NCI-H510A (cell line): ENCODE measurements at regions not wholly inside any gene's neighbourhood (a gene's known extent, or its start where the extent isn't known, plus 50 kb on each side); places are given as distances from the start of the nearest gene placed in this dataset.
"Not testable (repeated sequence)": the region's sequence is repeated elsewhere in the genome, so short reads cannot be mapped to it uniquely, and the experiment has no call there.

Experiments used
- DNase-seq: peaks from one replicate; lab custom pipeline; 2025; lab: John Stamatoyannopoulos, UW

GRCh38 chr12:75665216-75665615 is 153.8 kb upstream of the KRR1 start:
- no peak for DNase-seq

- DNase-seq: no peak
Measured at GRCh38 chr12:75662511-75663159, 151.2 kb upstream of the KRR1 start.

GRCh38 chr12:75661908-75662307 is 150.5 kb upstream of the KRR1 start:
- DNase-seq: no peak

DNA sequence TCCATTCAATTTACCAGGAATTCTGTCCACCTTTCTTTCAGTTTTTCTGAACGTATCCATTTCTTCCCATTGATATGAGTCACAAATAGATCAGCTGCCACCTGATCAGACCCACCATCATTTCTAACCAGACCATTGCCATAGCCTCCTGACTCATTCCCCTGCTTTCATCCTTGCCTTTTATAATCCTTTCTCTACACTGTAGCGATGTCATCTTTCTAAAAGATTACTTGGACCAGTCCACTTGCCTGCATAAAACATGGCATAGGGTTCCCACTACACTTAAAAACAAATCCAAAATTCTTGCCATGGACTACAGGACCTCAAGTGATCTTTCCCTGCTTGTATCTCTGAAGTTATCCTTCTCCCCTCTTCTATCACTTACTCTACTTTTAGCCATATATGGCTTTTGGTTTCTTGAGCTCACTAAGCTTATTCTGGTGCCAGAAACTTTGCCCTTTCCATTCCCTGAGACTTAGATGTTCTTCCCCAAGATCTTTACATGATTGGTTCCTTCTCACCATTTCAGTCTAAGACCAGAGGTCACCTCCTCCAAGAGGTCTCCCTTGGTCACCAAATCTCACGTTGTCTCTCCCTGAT is 149.5 kb upstream of the KRR1 start:
- no peak for DNase-seq

- no peak for DNase-seq
Measured at GRCh38 chr12:75660107-75660530, 148.7 kb upstream of the KRR1 start.

DNA sequence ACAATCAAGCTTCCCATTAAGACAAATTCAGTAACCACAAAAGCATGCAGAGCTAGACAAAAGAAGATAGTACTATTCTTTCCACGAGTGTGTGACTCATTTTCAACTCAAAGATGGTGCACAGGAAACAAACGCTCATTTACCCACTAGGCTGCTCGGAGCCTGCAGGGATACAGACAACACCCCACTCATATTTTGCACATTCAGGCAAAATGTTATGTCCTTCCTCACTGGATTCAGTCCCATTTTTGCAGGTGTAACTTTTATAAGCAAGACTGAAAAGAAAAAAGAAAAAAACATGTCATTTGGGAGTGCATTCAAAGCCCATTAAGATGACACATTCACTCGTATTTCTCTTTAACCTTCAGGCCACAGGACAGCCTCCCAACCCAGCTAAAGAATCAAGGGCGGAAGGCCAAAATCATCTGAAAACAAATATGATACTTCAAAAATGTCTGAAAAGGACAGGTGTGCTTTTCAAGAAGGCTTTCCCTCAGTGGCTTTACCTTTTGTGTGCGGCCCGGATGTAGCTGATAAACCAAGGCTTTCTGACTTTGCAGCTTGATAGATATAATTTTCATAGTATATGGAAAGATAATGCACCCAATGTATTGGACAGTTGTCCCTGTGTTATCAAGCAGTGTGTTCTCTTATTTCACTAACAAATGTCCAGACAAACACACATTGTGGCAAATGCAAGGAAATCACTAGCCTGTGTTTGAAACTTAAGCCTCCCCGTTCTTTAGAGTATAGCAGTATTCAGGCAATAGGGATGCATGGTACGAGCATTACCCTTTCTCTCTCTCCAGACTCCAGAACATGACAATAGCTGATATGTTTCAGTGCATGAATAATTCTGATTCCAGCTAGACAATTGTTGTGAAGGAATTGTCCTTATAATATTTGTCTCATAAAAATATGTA is 147.8 kb upstream of the KRR1 start:
- DNase-seq: no peak

- no peak for DNase-seq
Measured at GRCh38 chr12:75658286-75658685, 146.9 kb upstream of the KRR1 start.

GRCh38 chr12:75657831-75658230 is 146.4 kb upstream of the KRR1 start:
- no peak for DNase-seq

DNA sequence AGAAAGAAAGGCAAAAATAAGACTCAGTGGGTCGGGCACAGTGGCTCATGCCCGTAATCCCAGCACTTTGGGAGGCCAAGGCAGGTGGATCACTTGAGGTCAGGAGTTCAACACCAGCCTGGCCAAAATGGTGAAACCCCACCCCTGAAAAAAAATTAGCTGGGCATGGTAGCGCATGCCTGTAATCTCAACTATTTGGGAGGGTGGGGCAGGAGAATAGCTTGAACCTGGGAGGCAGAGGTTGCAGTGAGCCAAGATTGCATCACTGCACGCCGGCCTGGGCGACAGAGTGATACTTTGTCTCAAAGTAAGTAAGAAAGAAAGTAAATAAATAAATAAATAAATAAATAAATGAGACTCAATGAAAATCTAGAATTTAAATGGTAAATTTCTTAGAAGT is 145.9 kb upstream of the KRR1 start:
- DNase-seq: not testable (repeated sequence)

GRCh38 chr12:75656648-75657047 is 145.2 kb upstream of the KRR1 start:
- no peak for DNase-seq

GRCh38 chr12:75656210-75656609 is 144.8 kb upstream of the KRR1 start:
- DNase-seq: no peak

DNA sequence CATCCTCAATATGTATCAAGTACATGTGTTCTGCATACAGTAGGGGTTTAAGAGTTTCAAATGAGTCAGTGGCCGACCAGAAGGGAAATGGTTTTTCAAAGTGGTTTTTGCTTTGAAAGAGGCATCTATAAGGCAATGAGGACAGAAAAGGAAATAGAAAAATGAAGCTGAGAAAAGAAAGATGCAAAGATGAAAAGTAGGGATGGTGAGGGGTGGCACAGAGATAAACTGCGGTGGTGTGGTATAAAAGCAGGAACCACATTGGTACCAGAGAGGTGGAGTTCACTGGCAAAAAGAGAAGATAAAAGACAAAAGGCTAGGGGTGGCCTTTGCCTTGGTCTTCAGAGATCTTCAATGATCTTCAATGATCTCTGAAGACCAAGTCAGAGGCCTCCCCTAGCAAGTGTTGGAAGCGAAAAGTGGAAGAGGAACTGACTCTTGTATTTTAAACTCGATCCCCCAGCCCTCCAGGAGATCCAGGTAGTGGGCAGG is 144.0 kb upstream of the KRR1 start:
- no peak for DNase-seq

- DNase-seq: no peak
Measured at GRCh38 chr12:75651342-75651695, 139.9 kb upstream of the KRR1 start.

- no peak for DNase-seq
Measured at GRCh38 chr12:75650595-75651341, 139.4 kb upstream of the KRR1 start.

GRCh38 chr12:75650100-75650499 is 138.7 kb upstream of the KRR1 start:
- no peak for DNase-seq

GRCh38 chr12:75648856-75649255 is 137.4 kb upstream of the KRR1 start:
- DNase-seq: no peak

- no peak for DNase-seq
Measured at GRCh38 chr12:75646329-75647210, 135.2 kb upstream of the KRR1 start.

DNA sequence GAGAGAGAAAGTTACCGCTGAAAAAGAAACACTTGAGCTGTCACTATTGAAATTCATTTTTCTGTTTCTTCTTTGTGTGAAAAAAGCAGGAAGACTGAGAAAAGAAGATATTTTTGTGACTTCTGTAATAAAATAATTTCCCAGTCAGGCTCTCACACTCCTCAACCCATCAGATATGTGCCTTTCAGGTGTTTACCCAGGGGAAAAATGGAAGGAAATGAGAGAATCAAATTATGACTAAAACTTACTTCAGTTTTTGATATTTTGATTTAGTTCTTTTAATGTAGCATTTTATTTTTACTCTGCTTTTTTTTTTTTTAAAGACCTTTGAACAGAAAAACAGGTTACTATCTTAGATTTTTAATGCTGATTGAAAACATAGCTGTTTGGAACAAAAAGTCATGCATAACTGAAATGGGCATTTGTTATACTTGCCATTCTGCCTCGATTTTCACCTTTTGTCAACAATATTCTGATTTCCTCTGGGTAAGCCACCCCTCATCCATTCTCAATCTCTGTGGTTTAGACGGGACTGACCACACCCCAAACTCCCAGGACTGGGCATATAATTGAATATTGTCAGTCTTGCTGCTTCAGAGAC is 133.2 kb upstream of the KRR1 start:
- DNase-seq: no peak

DNA sequence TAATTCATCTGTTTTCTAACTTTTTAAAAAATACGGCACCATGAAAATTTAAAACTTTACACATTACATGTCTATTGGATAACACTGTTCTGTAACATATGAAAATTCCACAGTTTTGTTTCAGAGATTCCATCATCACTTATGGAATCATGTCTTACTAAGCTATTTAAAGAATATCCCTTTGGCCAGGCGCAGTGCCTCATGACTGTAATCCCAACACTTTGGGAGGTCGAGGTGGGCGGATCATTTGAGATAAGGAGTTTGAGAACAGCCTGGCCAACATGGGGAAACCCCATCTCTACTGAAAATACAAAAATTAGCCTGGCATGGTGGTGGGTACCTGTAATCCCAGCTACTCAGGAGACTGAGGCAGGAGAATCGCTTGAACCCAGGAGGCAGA is 131.7 kb upstream of the KRR1 start:
- DNase-seq: not testable (repeated sequence)

GRCh38 chr12:75642226-75642625 is 130.8 kb upstream of the KRR1 start:
- DNase-seq: no peak
